Calu3 (cell line): ENCODE measurements at regions not wholly inside any gene's neighbourhood (a gene's known extent, or its start where the extent isn't known, plus 50 kb on each side); places are given as distances from the start of the nearest gene placed in this dataset.
"Not testable (repeated sequence)": the region's sequence is repeated elsewhere in the genome, so short reads cannot be mapped to it uniquely, and the experiment has no call there.

Source experiments
- BruUV-seq: library from RNA; stranded (reverse); fragments of 400-500 nt; replicated peaks from 2 replicates; lab custom pipeline; 2021; lab: Mats Ljungman, UMichigan
- CTCF ChIA-PET: fragments of 300-600 bp; sonication (Branson Sonifier 250); formaldehyde crosslinking; loops from one replicate; lab custom pipeline; 2022; ENCODE audit warnings: antibody characterized with exemption; lab: Charles Lee
- DNase-seq: peaks from one replicate; pipeline ENCODE4 v3.0.0; 2022
- H3K27ac Mint-ChIP-seq: one replicate; pipeline ENCODE4 v1.8.0; 2022; ENCODE audit warnings: mixed read lengths; ENCODE audit not compliant: unreplicated experiment
- H3K27me3 Mint-ChIP-seq: one replicate; pipeline ENCODE4 v1.8.0; 2022; ENCODE audit warnings: mixed read lengths; ENCODE audit not compliant: unreplicated experiment
- H3K36me3 Mint-ChIP-seq: one replicate; pipeline ENCODE4 v1.8.0; 2022; ENCODE audit warnings: mild to moderate bottlenecking, moderate library complexity, mixed read lengths; ENCODE audit not compliant: insufficient read depth, unreplicated experiment
- H3K4me1 Mint-ChIP-seq: one replicate; pipeline ENCODE4 v1.8.0; 2022; ENCODE audit warnings: mild to moderate bottlenecking, low read depth, mixed read lengths; ENCODE audit not compliant: unreplicated experiment
- H3K4me3 Mint-ChIP-seq: one replicate; pipeline ENCODE4 v1.8.0; 2022; ENCODE audit warnings: mild to moderate bottlenecking, low read depth, moderate library complexity, mixed read lengths; ENCODE audit not compliant: unreplicated experiment
- H3K9me3 Mint-ChIP-seq: one replicate; pipeline ENCODE4 v1.8.0; 2022; ENCODE audit warnings: low read depth, mixed read lengths; ENCODE audit not compliant: unreplicated experiment
- CTCF ChIP-seq: fragments of 200-600 bp; IDR thresholded peaks from one replicate; pipeline ENCODE4 v1.8.0; 2022; ENCODE audit warnings: antibody characterized with exemption; ENCODE audit not compliant: unreplicated experiment
- intact Hi-C: fragments of 100-400 bp; cut with micrococcal nuclease; formaldehyde crosslinking; loops from one replicate; pipeline ENCODE4 v1.10.0; 2022; ENCODE audit not compliant: unreplicated experiment

GRCh38 chr12:4152145-4152795 lies 121.3 kb upstream of the CCND2 start:
- no peak overlapping the region for H3K4me3 Mint-ChIP-seq
- intact Hi-C loops, result no loop called here
- H3K9me3 Mint-ChIP-seq, result peaks cover 4% of the 10 kb centered on the region
- TF ChIP-seq CTCF, result no peak
- no peaks in the 10 kb centered on the region for H3K4me1 Mint-ChIP-seq
- H3K36me3 Mint-ChIP-seq, result no peaks in the 10 kb centered on the region
- H3K27me3 Mint-ChIP-seq, result peaks cover 32% of the 10 kb centered on the region
- no peak overlapping the region for H3K27ac Mint-ChIP-seq
- BruUV-seq, result no TSS peak
- no peak for DNase-seq
- CTCF ChIA-PET, result no interaction called here

- no peak for DNase-seq
- Mint-ChIP-seq H3K36me3 (no peaks in the 10 kb centered on the region), H3K27ac (no peak overlapping the region), H3K9me3 (peaks cover 4% of the 10 kb centered on the region), H3K4me1 (no peaks in the 10 kb centered on the region), H3K4me3 (no peak overlapping the region), H3K27me3 (peaks cover 39% of the 10 kb centered on the region)
- CTCF ChIA-PET, result no interaction called here
- TF ChIP-seq CTCF, result no peak
- intact Hi-C loops, result no loop called here
- no TSS peak for BruUV-seq
These were observed 122.0 kb upstream of the CCND2 start for GRCh38 chr12:4151362-4152121.

- H3K4me3 Mint-ChIP-seq, H3K36me3 Mint-ChIP-seq, CTCF ChIA-PET, intact Hi-C loops, H3K27ac Mint-ChIP-seq, H3K4me1 Mint-ChIP-seq, H3K9me3 Mint-ChIP-seq, BruUV-seq, DNase-seq: not testable (repeated sequence)
- peaks cover 51% of the 10 kb centered on the region for H3K27me3 Mint-ChIP-seq
These were observed 123.2 kb upstream of the CCND2 start for GRCh38 chr12:4150355-4150754.

- no peak for TF ChIP-seq CTCF
- CTCF ChIA-PET, result no interaction called here
- DNase-seq, result no peak
- Mint-ChIP-seq H3K4me1 (peaks cover 5% of the 10 kb centered on the region), H3K36me3 (no peaks in the 10 kb centered on the region), H3K9me3 (peaks cover 4% of the 10 kb centered on the region), H3K27me3 (peaks cover 69% of the 10 kb centered on the region), H3K4me3 (no peak overlapping the region), H3K27ac (no peak overlapping the region)
- BruUV-seq, result no TSS peak
- intact Hi-C loops, result loop anchor here (10.0 kb wide), 1 partner anchor 126 kb away; the partner anchor contains the start of gene CCND2
These were observed 125.0 kb upstream of the CCND2 start for GRCh38 chr12:4148418-4149056.
